GM19351 (cell line): ENCODE measurements at regions not wholly inside any gene's neighbourhood (a gene's known extent, or its start where the extent isn't known, plus 50 kb on each side); places are given as distances from the start of the nearest gene placed in this dataset.
"Not testable (repeated sequence)": the region's sequence is repeated elsewhere in the genome, so short reads cannot be mapped to it uniquely, and the experiment has no call there.

ENCODE experiments used
- ATAC-seq: cut with Tn5 transposase; IDR thresholded peaks from one replicate; pipeline ENCODE4 v1.9.1; 2021; ENCODE audit warnings: mild to moderate bottlenecking, moderate library complexity; ENCODE audit not compliant: unreplicated experiment

DNA sequence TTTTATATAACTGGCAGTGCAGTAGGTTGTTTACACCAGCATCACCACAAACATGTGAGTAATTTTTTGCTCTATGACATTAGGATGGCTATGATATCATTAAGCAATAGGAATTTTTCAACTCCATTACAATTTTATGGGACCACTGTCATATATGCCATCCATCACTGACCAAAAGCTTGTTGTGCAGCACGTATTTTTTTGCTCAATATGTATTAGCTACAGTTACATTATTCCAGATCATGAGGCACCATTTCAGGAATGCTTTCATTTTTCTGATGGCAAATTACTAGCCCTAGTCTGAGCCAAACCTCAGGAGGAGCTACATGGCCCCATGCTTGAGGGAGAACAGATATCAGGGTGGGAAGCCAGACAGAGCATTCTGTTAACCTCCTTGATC, 56.8 kb upstream of the DCLK2 start:
- ATAC-seq, result no peak

DNA sequence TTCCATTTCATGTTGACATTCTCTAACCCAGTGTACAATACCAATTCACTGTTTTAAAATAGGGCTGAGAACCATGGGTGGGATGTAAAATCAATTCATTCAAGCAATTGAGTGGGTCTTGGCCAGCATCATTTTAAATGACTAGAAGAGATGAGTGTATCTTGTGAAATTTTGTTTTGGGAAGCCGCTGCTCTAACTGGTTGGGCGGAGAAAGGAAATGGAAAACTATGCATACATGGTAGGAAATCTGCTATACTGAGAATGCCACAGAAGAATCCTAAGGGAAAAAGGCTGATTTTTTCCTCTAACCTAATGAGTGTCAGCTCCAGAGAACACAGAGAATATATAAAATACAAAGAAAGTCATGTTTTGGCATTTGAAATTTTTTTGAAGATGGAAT, 54.8 kb upstream of the DCLK2 start:
- ATAC-seq, result no peak

DNA sequence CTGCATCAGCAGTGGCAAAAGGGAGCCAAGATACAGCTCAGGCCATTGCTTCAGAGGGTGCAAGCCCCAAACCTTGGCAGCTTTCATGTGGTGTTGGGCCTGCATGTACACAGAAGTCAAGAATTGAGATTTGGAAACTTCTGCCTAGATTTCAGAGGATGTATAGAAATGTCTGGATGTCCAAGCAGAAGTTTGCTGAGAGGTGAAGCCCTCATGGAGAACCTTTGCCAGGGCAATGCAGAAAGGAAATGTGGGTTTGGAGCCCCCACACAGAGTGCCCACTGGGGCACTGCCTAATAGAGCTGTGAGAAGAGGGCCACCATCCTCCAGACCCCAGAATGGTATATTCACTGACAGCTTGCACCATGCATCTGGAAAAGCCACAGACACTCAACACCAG, 51.3 kb upstream of the DCLK2 start:
- ATAC-seq, result not testable (repeated sequence)
